Neural crest cell (in vitro differentiated cells): ENCODE measurements at regions not wholly inside any gene's neighbourhood (a gene's known extent, or its start where the extent isn't known, plus 50 kb on each side); places are given as distances from the start of the nearest gene placed in this dataset.

Source experiments
- DNase-seq: peaks from one replicate; pipeline ENCODE4 v3.0.0; 2021; ENCODE audit warnings: low read depth, mixed read lengths, low spot score
- H3K27ac Mint-ChIP-seq: one replicate; pipeline ENCODE4 v1.8.0; 2021; ENCODE audit warnings: mild to moderate bottlenecking, mixed read lengths; ENCODE audit not compliant: unreplicated experiment
- H3K27me3 Mint-ChIP-seq: 2 replicates; pipeline ENCODE4 v1.8.0; 2021; ENCODE audit warnings: low read depth, mild to moderate bottlenecking, mixed read lengths
- H3K36me3 Mint-ChIP-seq: 2 replicates; pipeline ENCODE4 v1.8.0; 2021; ENCODE audit warnings: low read depth, mild to moderate bottlenecking, mixed read lengths
- H3K4me1 Mint-ChIP-seq: 2 replicates; pipeline ENCODE4 v1.8.0; 2021; ENCODE audit warnings: mixed read lengths
- H3K4me3 Mint-ChIP-seq: one replicate; pipeline ENCODE4 v1.8.0; 2021; ENCODE audit warnings: mild to moderate bottlenecking, mixed read lengths
- H3K9me3 Mint-ChIP-seq: 2 replicates; pipeline ENCODE4 v1.8.0; 2021; ENCODE audit warnings: mixed read lengths
- CTCF ChIP-seq: fragments of 200-600 bp; sonication (generic); conservative IDR thresholded peaks from 2 replicates; pipeline ENCODE4 v1.5.0; 2021; ENCODE audit warnings: antibody characterized with exemption, mild to moderate bottlenecking

- TF ChIP-seq CTCF = no peak
- H3K9me3 Mint-ChIP-seq = peaks cover 19% of the 10 kb centered on the region
- DNase-seq = no peak
- no peaks in the 10 kb centered on the region for H3K27me3 Mint-ChIP-seq
- H3K4me3 Mint-ChIP-seq = no peak overlapping the region
- no peak overlapping the region for H3K27ac Mint-ChIP-seq
- peaks cover 21% of the 10 kb centered on the region for H3K36me3 Mint-ChIP-seq
- H3K4me1 Mint-ChIP-seq = peaks cover 17% of the 10 kb centered on the region
These were observed 71.0 kb upstream of the KCTD1 start for GRCh38 chr18:26619350-26619749.

GRCh38 chr18:26618135-26618534 is 69.8 kb upstream of the KCTD1 start:
- no peaks in the 10 kb centered on the region for H3K27me3 Mint-ChIP-seq
- H3K27ac Mint-ChIP-seq = no peak overlapping the region
- peaks cover 17% of the 10 kb centered on the region for H3K4me1 Mint-ChIP-seq
- no peak for TF ChIP-seq CTCF
- DNase-seq = no peak
- peaks cover 10% of the 10 kb centered on the region for H3K9me3 Mint-ChIP-seq
- H3K36me3 Mint-ChIP-seq = peaks cover 15% of the 10 kb centered on the region
- H3K4me3 Mint-ChIP-seq = no peak overlapping the region

GRCh38 chr18:26617151-26617554 is 68.8 kb upstream of the KCTD1 start:
- TF ChIP-seq CTCF = no peak

GRCh38 chr18:26614374-26614773 is 66.0 kb upstream of the KCTD1 start:
- Mint-ChIP-seq H3K9me3 (peaks cover 4% of the 10 kb centered on the region), H3K27ac (no peak overlapping the region), H3K4me1 (peaks cover 7% of the 10 kb centered on the region), H3K4me3 (no peak overlapping the region), H3K36me3 (peaks cover 3% of the 10 kb centered on the region), H3K27me3 (no peaks in the 10 kb centered on the region)
- no peak for DNase-seq
- no peak for TF ChIP-seq CTCF

More at GRCh38 chr18:26617151-26617554, 68.8 kb upstream of the KCTD1 start:
- Mint-ChIP-seq H3K4me1 (peaks cover 17% of the 10 kb centered on the region), H3K4me3 (no peak overlapping the region), H3K9me3 (no peaks in the 10 kb centered on the region), H3K27me3 (no peaks in the 10 kb centered on the region), H3K36me3 (peaks cover 7% of the 10 kb centered on the region), H3K27ac (peak overlapping the region; percentile 30)
- DNase-seq = no peak
